Loucy (cell line): ENCODE measurements at regions not wholly inside any gene's neighbourhood (a gene's known extent, or its start where the extent isn't known, plus 50 kb on each side); places are given as distances from the start of the nearest gene placed in this dataset.

Experiments used
- H2AFZ ChIP-seq: fragments of 200-600 bp; sonication (generic); 2 replicates; pipeline ENCODE4 v1.6.0; 2016; ENCODE audit warnings: antibody characterized with exemption, mild to moderate bottlenecking, low read length, moderate library complexity
- H3F3A ChIP-seq: fragments of 200-600 bp; 2 replicates; pipeline ENCODE4 v1.6.0; 2016; ENCODE audit warnings: antibody characterized with exemption, low read depth, mild to moderate bottlenecking
- H3K27me3 ChIP-seq: fragments of 200-600 bp; sonication (generic); 2 replicates; pipeline ENCODE4 v1.6.1; 2014; ENCODE audit warnings: low read length, mild to moderate bottlenecking; ENCODE audit not compliant: insufficient read depth, poor library complexity, severe bottlenecking
- H3K36me3 ChIP-seq: fragments of 200-600 bp; sonication (generic); 2 replicates; pipeline ENCODE4 v1.6.1; 2016; ENCODE audit warnings: low read length; ENCODE audit not compliant: insufficient read depth
- H3K4me1 ChIP-seq: fragments of 200-600 bp; sonication (generic); 2 replicates; pipeline ENCODE4 v1.5.1; 2014; ENCODE audit warnings: low read length, mild to moderate bottlenecking; ENCODE audit not compliant: insufficient read depth, poor library complexity, severe bottlenecking
- H3K4me2 ChIP-seq: fragments of 200-600 bp; sonication (generic); 2 replicates; pipeline ENCODE4 v1.6.0; 2014; ENCODE audit warnings: antibody characterized with exemption, low read length, low read depth, mild to moderate bottlenecking; ENCODE audit not compliant: poor library complexity, severe bottlenecking
- H3K4me3 ChIP-seq: fragments of 200-600 bp; sonication (generic); 2 replicates; pipeline ENCODE4 v1.5.1; 2014; ENCODE audit warnings: low read length, mild to moderate bottlenecking, mixed read lengths; ENCODE audit not compliant: poor library complexity, severe bottlenecking
- H3K79me2 ChIP-seq: fragments of 200-600 bp; sonication (generic); 2 replicates; pipeline ENCODE4 v1.6.1; 2014; ENCODE audit warnings: low read length; ENCODE audit not compliant: insufficient read depth
- H3K9ac ChIP-seq: fragments of 200-600 bp; sonication (generic); 2 replicates; pipeline ENCODE4 v1.6.0; 2014; ENCODE audit warnings: mild to moderate bottlenecking, low read depth, low read length, moderate library complexity; ENCODE audit not compliant: poor library complexity, severe bottlenecking
- H3K9me2 ChIP-seq: fragments of 200-600 bp; sonication (generic); replicated peaks from 2 replicates; pipeline ENCODE4 v1.6.1; 2016; ENCODE audit warnings: low read depth, low read length, mixed read lengths
- H3K9me3 ChIP-seq: fragments of 200-600 bp; sonication (generic); 2 replicates; pipeline ENCODE4 v1.6.1; 2014; ENCODE audit warnings: mild to moderate bottlenecking, antibody characterized with exemption, low read length, low read depth; ENCODE audit not compliant: insufficient read depth
- H4K20me1 ChIP-seq: fragments of 200-600 bp; sonication (generic); 2 replicates; pipeline ENCODE4 v1.6.0; 2014; ENCODE audit warnings: antibody characterized with exemption, low read length, mild to moderate bottlenecking; ENCODE audit not compliant: insufficient read depth, poor library complexity, severe bottlenecking
- CTCF ChIP-seq: fragments of 200-600 bp; sonication (generic); conservative IDR thresholded peaks from 2 replicates; pipeline ENCODE4 v1.5.1; 2014; ENCODE audit warnings: mild to moderate bottlenecking, antibody characterized with exemption, low read length
- EZH2phosphoT487 ChIP-seq: fragments of 200-600 bp; IDR thresholded peaks from 2 replicates; pipeline ENCODE4 v1.6.1; 2018; ENCODE audit warnings: antibody characterized with exemption, mild to moderate bottlenecking, moderate library complexity, borderline replicate concordance

GRCh38 chr16:17901309-17901708 is 430.5 kb upstream of the XYLT1 start:
- Histone ChIP-seq H3K4me3 (no peak overlapping the region), H3K36me3 (no peaks in the 10 kb centered on the region), H3K4me1 (no peaks in the 10 kb centered on the region), H3K9me2 (no peaks in the 10 kb centered on the region), H3K9ac (no peak overlapping the region), H3K9me3 (peaks cover 2% of the 10 kb centered on the region; the same call in 1 of the 2 replicates), H3F3A (no peaks in the 10 kb centered on the region), H3K4me2 (no peak overlapping the region), H4K20me1 (no peaks in the 10 kb centered on the region), H2AFZ (no peak overlapping the region), H3K79me2 (no peaks in the 10 kb centered on the region), H3K27me3 (no peaks in the 10 kb centered on the region)
- no peak for TF ChIP-seq CTCF
- no peak for TF ChIP-seq EZH2phosphoT487

- no peaks in the 10 kb centered on the region for H3K27me3 ChIP-seq
- no peaks in the 10 kb centered on the region for H4K20me1 ChIP-seq
- no peak overlapping the region for H3K4me3 ChIP-seq
- H3K36me3 ChIP-seq: no peaks in the 10 kb centered on the region
- H3K9me2 ChIP-seq: no peaks in the 10 kb centered on the region
- H3K79me2 ChIP-seq: no peaks in the 10 kb centered on the region
- H3K4me2 ChIP-seq: no peak overlapping the region
- H3K9me3 ChIP-seq: peaks cover under 1% of the 10 kb centered on the region; the same call in 1 of the 2 replicates
- H3F3A ChIP-seq: no peaks in the 10 kb centered on the region
- TF ChIP-seq CTCF: no peak
- TF ChIP-seq EZH2phosphoT487: no peak
- H3K4me1 ChIP-seq: no peaks in the 10 kb centered on the region
- no peak overlapping the region for H2AFZ ChIP-seq
- no peak overlapping the region for H3K9ac ChIP-seq
Measured at GRCh38 chr16:17899141-17899540, 428.4 kb upstream of the XYLT1 start.

GRCh38 chr16:17887963-17888362 is 417.2 kb upstream of the XYLT1 start:
- H3K9ac ChIP-seq: no peak overlapping the region
- H3K9me3 ChIP-seq: 0 out of 2 replicates have a peak, but pooled peaks cover under 1% of the 10 kb centered on the region
- no peaks in the 10 kb centered on the region for H3K27me3 ChIP-seq
- no peak overlapping the region for H3K4me3 ChIP-seq
- no peak overlapping the region for H2AFZ ChIP-seq
- no peaks in the 10 kb centered on the region for H3F3A ChIP-seq
- no peak for TF ChIP-seq EZH2phosphoT487
- no peaks in the 10 kb centered on the region for H3K79me2 ChIP-seq
- no peak overlapping the region for H3K4me2 ChIP-seq
- H3K36me3 ChIP-seq: no peaks in the 10 kb centered on the region
- H3K4me1 ChIP-seq: no peaks in the 10 kb centered on the region
- no peaks in the 10 kb centered on the region for H3K9me2 ChIP-seq
- no peaks in the 10 kb centered on the region for H4K20me1 ChIP-seq

GRCh38 chr16:17885659-17886207 is 415.0 kb upstream of the XYLT1 start:
- no peaks in the 10 kb centered on the region for H3K4me1 ChIP-seq
- H3K9ac ChIP-seq: no peak overlapping the region
- H3F3A ChIP-seq: no peaks in the 10 kb centered on the region
- no peaks in the 10 kb centered on the region for H3K36me3 ChIP-seq
- H3K9me3 ChIP-seq: no peaks in the 10 kb centered on the region
- no peaks in the 10 kb centered on the region for H3K9me2 ChIP-seq
- TF ChIP-seq EZH2phosphoT487 (no peak), CTCF (no peak)
- H3K27me3 ChIP-seq: no peaks in the 10 kb centered on the region
- no peak overlapping the region for H3K4me2 ChIP-seq
- H3K79me2 ChIP-seq: no peaks in the 10 kb centered on the region
- no peaks in the 10 kb centered on the region for H4K20me1 ChIP-seq
- H2AFZ ChIP-seq: no peak overlapping the region
- no peak overlapping the region for H3K4me3 ChIP-seq
